ENCODE measurements at regions not wholly inside any gene's neighbourhood (a gene's known extent, or its start where the extent isn't known, plus 50 kb on each side); places are given as distances from the start of the nearest gene placed in this dataset.

DNA sequence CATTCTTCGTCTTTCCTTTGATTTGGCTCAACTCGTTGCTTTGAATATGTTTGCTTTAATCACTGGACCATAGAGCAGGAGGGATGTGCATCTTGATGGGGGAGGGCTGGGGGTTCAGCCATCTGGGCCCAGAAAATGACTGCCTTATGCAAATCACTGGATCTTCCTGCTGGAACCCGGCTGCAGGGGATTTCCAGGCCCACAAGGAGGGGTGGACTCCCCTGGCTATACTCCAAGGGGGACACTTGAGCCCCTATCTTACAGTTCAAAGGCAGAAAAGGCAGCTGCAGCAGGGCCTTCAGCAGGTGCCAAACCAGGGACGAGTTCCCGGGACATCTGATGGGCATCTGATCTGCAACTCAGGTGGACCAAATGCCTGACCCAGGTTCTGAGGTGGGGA lies 122.5 kb downstream of the DICER1 start:
- H3K9me3 ChIP-seq (ENCODE audit: control insufficient read depth in 2 of 3, insufficient read depth in 1 of 3, low read length in 3 of 3): no peaks in the 10 kb centered on the region
- intact Hi-C loops (cut with DNase I): no loop called here
- H3K9ac ChIP-seq (ENCODE audit: low read length in 3 of 3): no peak overlapping the region
- DNase-seq (peak in 4 of 5 donors; percentile 43 to 55 (median 48)), FAIRE-seq (no peak)
- no peaks in the 10 kb centered on the region for H3K36me3 ChIP-seq (ENCODE audit: control insufficient read depth in 2 of 3, insufficient read depth in 3 of 3, low read length in 3 of 3)
- TF ChIP-seq, protein P1, sequence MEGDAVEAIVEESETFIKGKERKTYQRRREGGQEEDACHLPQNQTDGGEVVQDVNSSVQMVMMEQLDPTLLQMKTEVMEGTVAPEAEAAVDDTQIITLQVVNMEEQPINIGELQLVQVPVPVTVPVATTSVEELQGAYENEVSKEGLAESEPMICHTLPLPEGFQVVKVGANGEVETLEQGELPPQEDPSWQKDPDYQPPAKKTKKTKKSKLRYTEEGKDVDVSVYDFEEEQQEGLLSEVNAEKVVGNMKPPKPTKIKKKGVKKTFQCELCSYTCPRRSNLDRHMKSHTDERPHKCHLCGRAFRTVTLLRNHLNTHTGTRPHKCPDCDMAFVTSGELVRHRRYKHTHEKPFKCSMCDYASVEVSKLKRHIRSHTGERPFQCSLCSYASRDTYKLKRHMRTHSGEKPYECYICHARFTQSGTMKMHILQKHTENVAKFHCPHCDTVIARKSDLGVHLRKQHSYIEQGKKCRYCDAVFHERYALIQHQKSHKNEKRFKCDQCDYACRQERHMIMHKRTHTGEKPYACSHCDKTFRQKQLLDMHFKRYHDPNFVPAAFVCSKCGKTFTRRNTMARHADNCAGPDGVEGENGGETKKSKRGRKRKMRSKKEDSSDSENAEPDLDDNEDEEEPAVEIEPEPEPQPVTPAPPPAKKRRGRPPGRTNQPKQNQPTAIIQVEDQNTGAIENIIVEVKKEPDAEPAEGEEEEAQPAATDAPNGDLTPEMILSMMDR (IDR thresholded peaks at IDR 0.05; ENCODE audit: borderline replicate concordance, extremely low read depth, insufficient read depth): no peak
- no peaks in the 10 kb centered on the region for H3K4me1 ChIP-seq (ENCODE audit: control insufficient read depth in 2 of 3, insufficient read depth in 2 of 3, low read depth in 1 of 3, low read length in 3 of 3)
- no peaks in the 10 kb centered on the region for H3K27me3 ChIP-seq (ENCODE audit: control insufficient read depth, insufficient read depth, low read length)
- no peak overlapping the region for H3K4me3 ChIP-seq (ENCODE audit: low read length in 3 of 3)
- H3K27ac ChIP-seq (ENCODE audit: low read depth in 2 of 2, low read length in 2 of 2): no peak overlapping the region

DNA sequence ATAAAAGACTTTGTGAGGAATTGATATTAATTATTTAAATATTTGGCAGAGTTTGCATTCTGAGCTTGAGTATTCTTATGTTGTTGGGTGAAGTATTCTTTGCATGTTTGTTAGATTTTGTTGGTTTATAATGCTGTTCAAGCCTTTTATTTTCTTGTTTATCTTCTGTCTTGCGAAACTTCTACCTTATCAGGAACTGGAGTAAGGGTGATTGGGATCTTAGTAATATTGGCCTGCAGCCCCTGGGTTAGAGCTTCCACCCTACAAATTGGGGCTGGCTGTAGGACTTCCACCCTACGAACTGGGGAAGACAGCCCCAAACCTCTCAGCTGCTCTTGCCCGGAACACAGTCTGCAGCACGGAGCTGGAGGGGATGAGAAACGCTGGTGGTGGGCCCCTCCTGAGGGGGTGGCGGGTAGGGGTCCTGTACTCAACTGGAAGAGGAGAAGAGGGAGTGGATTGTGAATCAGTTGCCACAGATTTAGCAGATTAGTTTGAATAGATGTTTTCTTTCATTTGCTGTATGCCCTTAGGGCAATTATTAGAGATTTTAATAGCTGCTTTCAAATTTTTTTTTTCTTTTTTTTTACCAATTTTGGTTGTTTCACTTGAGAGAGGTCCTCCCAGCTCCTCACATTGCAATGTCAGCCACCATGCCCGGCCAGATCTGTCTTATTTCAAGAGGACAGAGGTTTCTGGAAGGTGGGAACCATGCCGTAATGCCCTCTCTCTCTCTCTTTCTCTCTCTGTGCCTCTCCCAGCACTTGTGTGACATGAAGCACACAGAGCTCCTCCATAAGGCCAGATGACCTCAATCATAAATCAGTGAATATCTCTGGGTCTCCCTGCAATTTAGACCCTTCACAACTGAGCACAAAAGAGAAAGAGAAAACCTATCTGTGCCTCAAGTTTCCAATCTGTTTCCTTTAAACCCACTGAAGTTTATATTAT lies 123.4 kb downstream of the DICER1 start:
- intact Hi-C loops (cut with DNase I): no loop called here
- no peak overlapping the region for H3K4me3 ChIP-seq (ENCODE audit: low read length in 3 of 3)
- peak in 4 of 5 donors; percentile 20 to 77 (median 44) for DNase-seq

DNA sequence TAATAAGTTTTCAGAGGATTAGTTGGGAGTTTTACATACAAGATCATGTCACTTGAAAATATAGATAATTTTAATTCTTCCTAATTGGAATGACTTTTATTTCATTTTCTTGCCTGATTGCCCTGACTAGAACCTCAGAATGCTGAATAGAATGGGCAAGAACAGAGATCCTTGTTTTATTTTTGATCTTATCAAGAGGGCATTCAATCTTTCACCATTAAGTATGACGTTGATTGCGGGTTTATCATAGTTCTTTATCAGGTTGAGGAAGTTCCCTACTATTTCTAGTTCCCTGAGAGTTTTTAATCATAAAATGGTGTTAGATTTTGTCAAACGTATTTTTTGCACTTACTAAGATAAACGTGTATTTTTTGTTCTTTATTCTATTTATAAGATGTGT lies 124.3 kb downstream of the DICER1 start:
- FAIRE-seq: no peak
- DNase-seq: no peak
- no peaks in the 10 kb centered on the region for H3K27me3 ChIP-seq (ENCODE audit: control insufficient read depth, insufficient read depth, low read length)
- no peaks in the 10 kb centered on the region for H3K9me3 ChIP-seq (ENCODE audit: control insufficient read depth in 2 of 3, insufficient read depth in 1 of 3, low read length in 3 of 3)
- H3K9ac ChIP-seq (ENCODE audit: low read length in 3 of 3): no peak overlapping the region
- H3K4me1 ChIP-seq (ENCODE audit: control insufficient read depth in 2 of 3, insufficient read depth in 2 of 3, low read depth in 1 of 3, low read length in 3 of 3): no peaks in the 10 kb centered on the region
- intact Hi-C loops (cut with DNase I): no loop called here
- TF ChIP-seq, protein P1 (IDR thresholded peaks at IDR 0.05; ENCODE audit: borderline replicate concordance, extremely low read depth, insufficient read depth): no peak
- H3K4me3 ChIP-seq (ENCODE audit: low read length in 3 of 3): no peak overlapping the region
- no peak overlapping the region for H3K27ac ChIP-seq (ENCODE audit: low read depth in 2 of 2, low read length in 2 of 2)
- H3K36me3 ChIP-seq (ENCODE audit: control insufficient read depth in 2 of 3, insufficient read depth in 3 of 3, low read length in 3 of 3): no peaks in the 10 kb centered on the region

More for the DNA sequence above, 123.4 kb downstream of the DICER1 start:
- Histone ChIP-seq H3K9ac (ENCODE audit: low read length in 3 of 3) (no peak overlapping the region), H3K27ac (ENCODE audit: low read depth in 2 of 2, low read length in 2 of 2) (no peak overlapping the region), H3K36me3 (ENCODE audit: control insufficient read depth in 2 of 3, insufficient read depth in 3 of 3, low read length in 3 of 3) (no peaks in the 10 kb centered on the region), H3K27me3 (ENCODE audit: control insufficient read depth, insufficient read depth, low read length) (no peaks in the 10 kb centered on the region), H3K4me1 (ENCODE audit: control insufficient read depth in 2 of 3, insufficient read depth in 2 of 3, low read depth in 1 of 3, low read length in 3 of 3) (no peaks in the 10 kb centered on the region), H3K9me3 (ENCODE audit: control insufficient read depth in 2 of 3, insufficient read depth in 1 of 3, low read length in 3 of 3) (no peaks in the 10 kb centered on the region)
- TF ChIP-seq, protein P1 (IDR thresholded peaks at IDR 0.05; ENCODE audit: borderline replicate concordance, extremely low read depth, insufficient read depth): no peak
- FAIRE-seq: no peak

All from kidney (tissue), 13 donors.